PFSK-1 (cell line): ENCODE measurements at regions not wholly inside any gene's neighbourhood (a gene's known extent, or its start where the extent isn't known, plus 50 kb on each side); places are given as distances from the start of the nearest gene placed in this dataset.

Experiments used
- FOXP2 ChIP-seq: optimal IDR thresholded peaks from 2 replicates; pipeline ENCODE3; 2011; ENCODE audit warnings: borderline replicate concordance, control low read depth, inconsistent platforms; ENCODE audit not compliant: insufficient read depth; ENCODE audit errors: extremely low read length, extremely low read depth
- POLR2AphosphoS5 ChIP-seq: IDR thresholded peaks from 2 replicates; pipeline ENCODE4 v1.6.1; 2012; ENCODE audit warnings: low read depth, mild to moderate bottlenecking, control low read depth, low read length, moderate library complexity
- SIN3A ChIP-seq: IDR thresholded peaks from 2 replicates; pipeline ENCODE4 v1.6.1; 2012; ENCODE audit warnings: mild to moderate bottlenecking, low read length, moderate library complexity, borderline replicate concordance; ENCODE audit not compliant: insufficient read depth
- TAF1 ChIP-seq: IDR thresholded peaks from 2 replicates; pipeline ENCODE4 v1.6.1; 2012; ENCODE audit warnings: low read length, control low read depth, borderline replicate concordance; ENCODE audit not compliant: insufficient read depth
- TF ChIP-seq, protein P1 (sequence below), 2 experiments: IDR thresholded peaks; 2 replicates each; pipeline versions ENCODE4 v1.6.1 to v1.8.0; 2011 to 2012; ENCODE audit warnings: low read depth in 2 of 2, low read length in 2 of 2, control low read depth in 1 of 2, inconsistent platforms in 1 of 2, mild to moderate bottlenecking in 1 of 2, moderate library complexity in 1 of 2; ENCODE audit not compliant: insufficient read depth in 1 of 2

DNA sequence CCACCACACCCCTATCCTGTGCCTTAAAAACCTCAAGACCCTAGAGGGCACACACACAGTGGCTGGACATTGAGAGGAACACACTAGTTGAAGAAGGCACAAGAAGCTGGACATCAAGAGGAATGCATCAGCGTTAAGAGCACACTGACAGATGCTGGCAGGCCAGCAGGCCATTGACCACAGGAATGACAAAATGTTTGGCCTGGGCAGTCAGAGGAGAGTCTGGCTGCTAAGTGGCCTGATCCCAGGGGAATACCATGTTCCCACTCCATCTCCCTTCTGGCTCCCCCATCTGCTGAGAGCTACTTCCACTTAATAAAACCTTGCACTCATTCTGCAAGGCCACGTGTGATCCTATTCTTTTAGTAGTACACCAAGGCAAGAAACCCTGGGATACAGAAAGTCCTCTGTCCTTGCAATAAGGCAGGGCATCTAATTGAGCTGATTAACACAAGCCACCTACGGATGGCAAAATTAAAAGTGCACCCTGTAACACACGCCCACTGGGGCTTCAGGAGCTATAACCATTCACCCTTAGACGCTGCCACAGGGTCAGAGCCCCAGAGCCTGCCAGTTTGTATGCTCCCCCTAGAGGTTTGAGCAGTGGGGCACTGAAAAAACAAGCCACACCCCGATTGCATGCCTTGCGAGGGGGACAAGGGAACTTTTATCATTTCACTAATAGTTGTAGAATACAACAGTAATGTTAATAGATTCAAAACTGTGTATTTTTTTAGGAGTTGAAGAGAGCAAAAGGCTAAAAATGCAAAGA, 1216.1 kb upstream of the NCAM2 start:
- TF ChIP-seq POLR2AphosphoS5 (no peak), TAF1 (no peak), SIN3A (no peak), FOXP2 (no peak)
- TF ChIP-seq, protein P1, sequence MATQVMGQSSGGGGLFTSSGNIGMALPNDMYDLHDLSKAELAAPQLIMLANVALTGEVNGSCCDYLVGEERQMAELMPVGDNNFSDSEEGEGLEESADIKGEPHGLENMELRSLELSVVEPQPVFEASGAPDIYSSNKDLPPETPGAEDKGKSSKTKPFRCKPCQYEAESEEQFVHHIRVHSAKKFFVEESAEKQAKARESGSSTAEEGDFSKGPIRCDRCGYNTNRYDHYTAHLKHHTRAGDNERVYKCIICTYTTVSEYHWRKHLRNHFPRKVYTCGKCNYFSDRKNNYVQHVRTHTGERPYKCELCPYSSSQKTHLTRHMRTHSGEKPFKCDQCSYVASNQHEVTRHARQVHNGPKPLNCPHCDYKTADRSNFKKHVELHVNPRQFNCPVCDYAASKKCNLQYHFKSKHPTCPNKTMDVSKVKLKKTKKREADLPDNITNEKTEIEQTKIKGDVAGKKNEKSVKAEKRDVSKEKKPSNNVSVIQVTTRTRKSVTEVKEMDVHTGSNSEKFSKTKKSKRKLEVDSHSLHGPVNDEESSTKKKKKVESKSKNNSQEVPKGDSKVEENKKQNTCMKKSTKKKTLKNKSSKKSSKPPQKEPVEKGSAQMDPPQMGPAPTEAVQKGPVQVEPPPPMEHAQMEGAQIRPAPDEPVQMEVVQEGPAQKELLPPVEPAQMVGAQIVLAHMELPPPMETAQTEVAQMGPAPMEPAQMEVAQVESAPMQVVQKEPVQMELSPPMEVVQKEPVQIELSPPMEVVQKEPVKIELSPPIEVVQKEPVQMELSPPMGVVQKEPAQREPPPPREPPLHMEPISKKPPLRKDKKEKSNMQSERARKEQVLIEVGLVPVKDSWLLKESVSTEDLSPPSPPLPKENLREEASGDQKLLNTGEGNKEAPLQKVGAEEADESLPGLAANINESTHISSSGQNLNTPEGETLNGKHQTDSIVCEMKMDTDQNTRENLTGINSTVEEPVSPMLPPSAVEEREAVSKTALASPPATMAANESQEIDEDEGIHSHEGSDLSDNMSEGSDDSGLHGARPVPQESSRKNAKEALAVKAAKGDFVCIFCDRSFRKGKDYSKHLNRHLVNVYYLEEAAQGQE (IDR thresholded peaks at IDR 0.05; ENCODE audit: insufficient read depth in 1 of 2, low read depth in 2 of 2, low read length in 2 of 2), result no peak
